HL-60 (cell line): ENCODE measurements at regions not wholly inside any gene's neighbourhood (a gene's known extent, or its start where the extent isn't known, plus 50 kb on each side); places are given as distances from the start of the nearest gene placed in this dataset.

Experiments used
- DNase-seq, 2 experiments: peaks; one replicate each; pipeline ENCODE4 v3.0.0-alpha.2; 2010 to 2020; ENCODE audit warnings: low read depth in 1 of 2, low spot score in 1 of 2
- H3K27ac ChIP-seq: fragments of 250-450 bp; sonication (Bioruptor Pico); replicated peaks from 2 replicates; pipeline ENCODE4 v1.5.1; 2020; ENCODE audit warnings: mild to moderate bottlenecking, moderate library complexity
- H3K27me3 ChIP-seq: fragments of 250-450 bp; sonication (Bioruptor Pico); 2 replicates; pipeline ENCODE4 v1.5.1; 2021; ENCODE audit warnings: mild to moderate bottlenecking, moderate library complexity; ENCODE audit not compliant: insufficient read depth, poor library complexity, severe bottlenecking
- H3K4me3 ChIP-seq: replicated peaks from 2 replicates; pipeline ENCODE4 v1.5.1; 2011; ENCODE audit warnings: mild to moderate bottlenecking, control low read depth, low read length; ENCODE audit not compliant: insufficient read depth
- CTCF ChIP-seq: IDR thresholded peaks from one replicate; pipeline ENCODE4 v1.5.1; 2011; ENCODE audit warnings: low read length, control low read depth, inconsistent platforms; ENCODE audit not compliant: insufficient read depth
- GABPA ChIP-seq: IDR thresholded peaks from 2 replicates; pipeline ENCODE4 v1.6.1; 2012; ENCODE audit warnings: low read depth
- POLR2AphosphoS5 ChIP-seq: IDR thresholded peaks from 2 replicates; pipeline ENCODE4 v1.6.1; 2012; ENCODE audit warnings: low read depth
- SPI1 ChIP-seq: IDR thresholded peaks from 2 replicates; pipeline ENCODE4 v1.6.1; 2012; ENCODE audit warnings: low read depth, mild to moderate bottlenecking, borderline replicate concordance
- TF ChIP-seq, protein P1 (sequence below): IDR thresholded peaks from 2 replicates; pipeline ENCODE4 v1.6.1; 2012; ENCODE audit warnings: low read depth; ENCODE audit not compliant: insufficient replicate concordance

DNA sequence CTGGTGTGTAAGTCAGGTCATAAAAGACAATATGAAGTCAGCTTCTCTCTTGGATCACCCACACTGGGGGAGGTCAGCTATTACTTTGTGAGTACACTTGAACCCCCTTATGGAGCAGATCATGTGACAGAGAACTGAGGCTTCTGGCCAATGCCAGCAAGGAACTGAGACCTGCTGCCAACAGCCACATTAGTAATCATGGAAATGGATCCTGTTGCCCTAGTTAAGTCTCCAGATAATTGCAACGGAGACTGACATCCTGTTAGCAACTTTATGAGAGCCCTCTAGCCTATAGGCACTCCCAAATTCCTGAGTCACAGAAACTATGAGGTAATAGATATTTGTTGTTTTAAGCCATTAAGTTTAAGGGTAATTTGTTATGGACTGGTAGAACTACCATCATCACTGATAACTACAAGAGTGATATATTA is 110.4 kb upstream of the GMNC start:
- no peak overlapping the region for H3K27ac ChIP-seq
- H3K27me3 ChIP-seq: no peaks in the 10 kb centered on the region
- TF ChIP-seq, protein P1, sequence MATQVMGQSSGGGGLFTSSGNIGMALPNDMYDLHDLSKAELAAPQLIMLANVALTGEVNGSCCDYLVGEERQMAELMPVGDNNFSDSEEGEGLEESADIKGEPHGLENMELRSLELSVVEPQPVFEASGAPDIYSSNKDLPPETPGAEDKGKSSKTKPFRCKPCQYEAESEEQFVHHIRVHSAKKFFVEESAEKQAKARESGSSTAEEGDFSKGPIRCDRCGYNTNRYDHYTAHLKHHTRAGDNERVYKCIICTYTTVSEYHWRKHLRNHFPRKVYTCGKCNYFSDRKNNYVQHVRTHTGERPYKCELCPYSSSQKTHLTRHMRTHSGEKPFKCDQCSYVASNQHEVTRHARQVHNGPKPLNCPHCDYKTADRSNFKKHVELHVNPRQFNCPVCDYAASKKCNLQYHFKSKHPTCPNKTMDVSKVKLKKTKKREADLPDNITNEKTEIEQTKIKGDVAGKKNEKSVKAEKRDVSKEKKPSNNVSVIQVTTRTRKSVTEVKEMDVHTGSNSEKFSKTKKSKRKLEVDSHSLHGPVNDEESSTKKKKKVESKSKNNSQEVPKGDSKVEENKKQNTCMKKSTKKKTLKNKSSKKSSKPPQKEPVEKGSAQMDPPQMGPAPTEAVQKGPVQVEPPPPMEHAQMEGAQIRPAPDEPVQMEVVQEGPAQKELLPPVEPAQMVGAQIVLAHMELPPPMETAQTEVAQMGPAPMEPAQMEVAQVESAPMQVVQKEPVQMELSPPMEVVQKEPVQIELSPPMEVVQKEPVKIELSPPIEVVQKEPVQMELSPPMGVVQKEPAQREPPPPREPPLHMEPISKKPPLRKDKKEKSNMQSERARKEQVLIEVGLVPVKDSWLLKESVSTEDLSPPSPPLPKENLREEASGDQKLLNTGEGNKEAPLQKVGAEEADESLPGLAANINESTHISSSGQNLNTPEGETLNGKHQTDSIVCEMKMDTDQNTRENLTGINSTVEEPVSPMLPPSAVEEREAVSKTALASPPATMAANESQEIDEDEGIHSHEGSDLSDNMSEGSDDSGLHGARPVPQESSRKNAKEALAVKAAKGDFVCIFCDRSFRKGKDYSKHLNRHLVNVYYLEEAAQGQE: no peak
- no peak for TF ChIP-seq GABPA
- no peak for TF ChIP-seq POLR2AphosphoS5
- TF ChIP-seq SPI1: no peak
- TF ChIP-seq CTCF: no peak
- no peak for DNase-seq
- H3K4me3 ChIP-seq: no peak overlapping the region

DNA sequence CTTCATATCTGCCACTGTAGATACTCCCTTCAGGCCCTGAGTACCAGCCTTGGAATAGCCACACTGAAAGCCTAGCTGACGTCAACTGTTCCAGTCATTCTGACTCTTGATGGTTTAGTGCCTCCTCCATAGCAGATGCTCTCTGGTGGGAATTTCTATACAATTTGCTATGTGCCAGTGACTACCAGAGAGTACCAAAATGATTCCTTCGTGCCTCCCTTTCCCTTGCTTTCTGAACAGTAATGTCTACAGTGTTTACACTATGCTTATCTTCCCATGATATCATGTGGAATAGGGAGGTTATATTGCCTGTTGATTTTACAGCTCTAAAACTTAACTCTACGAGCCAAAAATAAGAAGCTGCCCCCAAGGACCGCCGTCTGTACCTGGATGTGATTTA is 109.7 kb upstream of the GMNC start:
- Histone ChIP-seq H3K27me3 (no peaks in the 10 kb centered on the region), H3K4me3 (no peak overlapping the region), H3K27ac (no peak overlapping the region)
- no peak for DNase-seq
- TF ChIP-seq SPI1: no peak
- TF ChIP-seq, protein P1: no peak
- no peak for TF ChIP-seq POLR2AphosphoS5
- no peak for TF ChIP-seq CTCF
- TF ChIP-seq GABPA: no peak

- no peak for DNase-seq
- no peaks in the 10 kb centered on the region for H3K27me3 ChIP-seq
- H3K27ac ChIP-seq: no peak overlapping the region
- TF ChIP-seq POLR2AphosphoS5: no peak
- TF ChIP-seq, protein P1: no peak
- no peak for TF ChIP-seq GABPA
- TF ChIP-seq SPI1: no peak
- TF ChIP-seq CTCF: no peak
- no peak overlapping the region for H3K4me3 ChIP-seq
These were observed 108.1 kb upstream of the GMNC start for GRCh38 chr3:190970560-190970959.
